ENCODE measurements at regions not wholly inside any gene's neighbourhood (a gene's known extent, or its start where the extent isn't known, plus 50 kb on each side); places are given as distances from the start of the nearest gene placed in this dataset.

DNA sequence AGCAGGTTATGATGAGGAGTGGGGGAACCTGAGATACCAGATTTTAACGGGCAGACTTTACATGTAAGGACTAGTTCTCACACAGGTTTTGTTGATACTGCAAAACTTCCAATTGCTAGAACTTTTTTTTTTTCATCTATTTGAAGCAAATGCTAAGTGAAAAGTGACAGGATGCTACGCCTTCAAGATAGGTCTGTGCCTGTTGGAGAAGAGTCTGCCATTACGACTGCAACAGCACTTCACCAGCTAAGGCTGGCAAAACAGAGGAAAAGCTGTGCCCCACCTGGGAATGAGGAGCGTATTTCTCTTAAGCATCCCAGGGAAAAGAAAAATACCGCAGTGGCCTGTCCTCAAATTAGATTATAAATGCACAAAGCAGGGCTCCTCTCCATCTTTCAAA is 102.0 kb upstream of the CDH6 start:
- TF ChIP-seq SP2 (IDR thresholded peaks at IDR 0.05; ENCODE audit: low read length) (no peak), EZH2 (IDR thresholded peaks at IDR 0.05; ENCODE audit: low read depth, low read length, severe bottlenecking) (no peak), BRCA1 (IDR thresholded peaks at IDR 0.05; ENCODE audit: low read depth, low read length) (no peak), YY1 (IDR thresholded peaks at IDR 0.05; ENCODE audit: low read depth, low read length) (no peak), KDM5A (IDR thresholded peaks at IDR 0.05; ENCODE audit: low read length) (no peak), GABPA (IDR thresholded peaks at IDR 0.05; ENCODE audit: borderline replicate concordance, insufficient read depth, low read length) (no peak), RFX5 (IDR thresholded peaks at IDR 0.05; ENCODE audit: borderline replicate concordance, low read depth, low read length) (no peak), KDM1A (IDR thresholded peaks at IDR 0.05; ENCODE audit: borderline replicate concordance, low read length) (no peak), TBP (IDR thresholded peaks at IDR 0.05; ENCODE audit: low read depth, low read length) (no peak), RXRA (IDR thresholded peaks at IDR 0.05; ENCODE audit: insufficient read depth, low read depth, low read length) (no peak), SIX5 (IDR thresholded peaks at IDR 0.05; ENCODE audit: low read depth, low read length) (no peak), SRF (IDR thresholded peaks at IDR 0.05; ENCODE audit: low read depth, low read length) (no peak), ASH2L (IDR thresholded peaks at IDR 0.05; ENCODE audit: low read length) (no peak), POLR2A (IDR thresholded peaks at IDR 0.05; ENCODE audit: control extremely low read depth in 1 of 2, low read depth in 2 of 2, low read length in 2 of 2) (no peak)
- Histone ChIP-seq H3K27ac (ENCODE audit: low read depth, low read length) (no peak overlapping the region), H2AK5ac (ENCODE audit: low read depth, low read length) (no peak overlapping the region), H4K20me1 (replicated peaks in 1 of 2; ENCODE audit: control insufficient read depth in 1 of 2, insufficient read depth in 2 of 2, low read length in 2 of 2) (no peaks in the 10 kb centered on the region), H3K27me3 (replicated peaks in 1 of 4; ENCODE audit: control insufficient read depth in 3 of 4, extremely low read depth in 1 of 4, insufficient read depth in 3 of 4, low read length in 3 of 4) (no peaks in the 10 kb centered on the region), H3K23me2 (ENCODE audit: low read depth, low read length) (no peaks in the 10 kb centered on the region), H2BK120ac (replicated peaks; ENCODE audit: low read depth, low read length) (no peak overlapping the region), H3K79me1 (ENCODE audit: low read depth, low read length) (no peaks in the 10 kb centered on the region), H3K4me1 (replicated peaks in 1 of 4; ENCODE audit: control insufficient read depth in 3 of 4, insufficient read depth in 4 of 4, low read length in 3 of 4) (peaks cover 0 to 7% (median 2%) of the 10 kb centered on the region in 4 experiments; a peak in 3 of 7 replicates), H3K14ac (ENCODE audit: insufficient read length) (no peak overlapping the region), H3K56ac (replicated peaks; ENCODE audit: insufficient read length, low read depth, low read length) (no peak overlapping the region), H3K4me3 (ENCODE audit: extremely low read depth in 1 of 4, insufficient read depth in 2 of 4, low read depth in 3 of 4, low read length in 4 of 4) (no peak overlapping the region), H2BK12ac (ENCODE audit: low read depth, low read length) (no peak overlapping the region), H4K91ac (replicated peaks; ENCODE audit: insufficient read length, low read length) (no peak overlapping the region), H2BK5ac (ENCODE audit: low read depth, low read length) (no peak overlapping the region), H3K23ac (ENCODE audit: insufficient read length) (no peak overlapping the region), H3K9ac (replicated peaks in 1 of 4; ENCODE audit: extremely low read depth in 1 of 4, low read depth in 3 of 4, low read length in 3 of 4) (no peak overlapping the region), H4K5ac (ENCODE audit: insufficient read length, low read depth, low read length) (no peak overlapping the region), H3K79me2 (ENCODE audit: control insufficient read depth in 1 of 2, insufficient read depth in 2 of 2, low read length in 2 of 2) (no peaks in the 10 kb centered on the region), H2BK15ac (ENCODE audit: low read length) (no peak overlapping the region), H3K18ac (ENCODE audit: extremely low read depth, low read length) (no peak overlapping the region), H3K36me3 (ENCODE audit: control insufficient read depth in 2 of 4, insufficient read depth in 4 of 4, low read length in 3 of 4) (no peaks in the 10 kb centered on the region), H3K4me2 (ENCODE audit: insufficient read depth in 1 of 2, low read depth in 2 of 2, low read length in 2 of 2) (no peak overlapping the region), H2AFZ (ENCODE audit: low read length) (no peak overlapping the region), H3K9me3 (ENCODE audit: insufficient read depth in 2 of 2, low read depth in 1 of 2, low read length in 1 of 2) (0 out of 4 replicates have a peak, but pooled peaks cover 0 to 3% of the 10 kb centered on the region in 2 experiments), H4K8ac (ENCODE audit: extremely low read depth, insufficient read depth, low read length) (no peak overlapping the region), H3K4ac (replicated peaks; ENCODE audit: insufficient read length, low read depth, low read length) (no peak overlapping the region), H2BK20ac (ENCODE audit: low read length) (no peak overlapping the region)
- WGBS, 2 experiments (ENCODE audit: extremely low coverage in 1 of 2, insufficient coverage in 1 of 2, insufficient read length in 1 of 2, insufficient replicate concordance in 2 of 2, low coverage in 1 of 2, low lambda C conversion rate in 2 of 2, missing lambda C conversion rate in 1 of 2), result 95% methylated on average over 5 of the region's 5 CpGs; no CpG with 5 or more reads in 1 of the 2 experiments
- POLR2A ChIA-PET (ENCODE audit: partially characterized antibody), result no interaction called here
- no peak for FAIRE-seq
- CTCF ChIA-PET (ENCODE audit: partially characterized antibody), result interaction anchor here (1.0 kb wide), 1 partner anchor 95 kb away, joined by 3 read pairs; no protein-coding TSS in a partner anchor
- DNase-seq (ENCODE audit: low read depth in 1 of 2, low spot score in 2 of 2), result no peak

Data from H1 (cell line).